ENCODE measurements at regions not wholly inside any gene's neighbourhood (a gene's known extent, or its start where the extent isn't known, plus 50 kb on each side); places are given as distances from the start of the nearest gene placed in this dataset.
"Not testable (repeated sequence)": the region's sequence is repeated elsewhere in the genome, so short reads cannot be mapped to it uniquely, and the experiment has no call there.

- H3K79me2 ChIP-seq (ENCODE audit: insufficient read depth, low read length) = no peaks in the 10 kb centered on the region
- H2BK15ac ChIP-seq (ENCODE audit: low read depth, low read length) = no peak overlapping the region
- no peak overlapping the region for H2BK5ac ChIP-seq (ENCODE audit: insufficient read length, low read length)
- Mint-ChIP-seq H3K9me3 (peaks cover 9 to 12% of the 10 kb centered on the region in 2 experiments), H3K27me3 (ENCODE audit: low read depth) (no peaks in the 10 kb centered on the region), H3K27ac (no peak overlapping the region), H3K4me3 (no peak overlapping the region), H3K4me1 (peaks cover 23 to 32% of the 10 kb centered on the region in 2 experiments), H3K36me3 (ENCODE audit: insufficient read depth in 1 of 3, low read depth in 3 of 3) (peaks cover 0 to 12% (median 2%) of the 10 kb centered on the region in 3 experiments; a peak in 3 of 7 replicates)
- no peak for TF ChIP-seq CTCF (conservative IDR thresholded peaks at IDR 0.05)
- no peak overlapping the region for H3K56ac ChIP-seq (ENCODE audit: insufficient read length, low read depth, low read length)
- H2BK120ac ChIP-seq (ENCODE audit: low read depth, low read length, poor library complexity, severe bottlenecking) = no peak overlapping the region
- H3K14ac ChIP-seq (ENCODE audit: insufficient read depth, low read length) = no peak overlapping the region
- peaks cover 5% of the 10 kb centered on the region for H3K4me1 ChIP-seq (ENCODE audit: insufficient read depth, low read length)
- H3K79me1 ChIP-seq (ENCODE audit: insufficient read depth, low read depth, low read length, poor library complexity, severe bottlenecking) = no peaks in the 10 kb centered on the region
- no peak overlapping the region for H3T11ph ChIP-seq (ENCODE audit: low read length)
- H4K5ac ChIP-seq (ENCODE audit: insufficient read length, low read depth, low read length) = no peak overlapping the region
- no peak overlapping the region for H3K18ac ChIP-seq (ENCODE audit: insufficient read length, low read depth, low read length)
- WGBS (ENCODE audit: extremely low coverage, insufficient read length, low lambda C conversion rate) = 100% methylated on average over 1 of the region's 6 CpGs
- no peak overlapping the region for H4K8ac ChIP-seq (replicated peaks; ENCODE audit: insufficient read length, low read depth, low read length)
- DNase-seq = no peak
- H4K91ac ChIP-seq (ENCODE audit: insufficient read length, low read depth, low read length) = no peak overlapping the region
- no peak overlapping the region for H2AK5ac ChIP-seq (ENCODE audit: insufficient read length, low read length)
- no peak overlapping the region for H3K9ac ChIP-seq (ENCODE audit: extremely low read depth, insufficient read length, low read length)
- H3K23ac ChIP-seq (ENCODE audit: insufficient read length, low read depth, low read length) = no peak overlapping the region
- H2AFZ ChIP-seq (ENCODE audit: low read length) = no peak overlapping the region
- no peak overlapping the region for H3K4ac ChIP-seq (ENCODE audit: low read depth, low read length)
- no peak overlapping the region for H3K27ac ChIP-seq (ENCODE audit: insufficient read length, low read depth, low read length)
- no peak overlapping the region for H2BK20ac ChIP-seq (ENCODE audit: low read depth, low read length, poor library complexity, severe bottlenecking)
- no peak overlapping the region for H2BK12ac ChIP-seq (ENCODE audit: insufficient read length, low read depth, low read length)
- H3K4me2 ChIP-seq (ENCODE audit: insufficient read depth, insufficient read length, low read length) = no peak overlapping the region
- H3K9me3 ChIP-seq (ENCODE audit: control insufficient read depth, low read depth, low read length) = no peaks in the 10 kb centered on the region
- H4K20me1 ChIP-seq (ENCODE audit: control insufficient read depth, insufficient read depth, insufficient read length) = no peaks in the 10 kb centered on the region
- H3K27me3 ChIP-seq (ENCODE audit: insufficient read depth, low read length) = no peaks in the 10 kb centered on the region
- H3K23me2 ChIP-seq (ENCODE audit: insufficient read length, low read depth, low read length, poor library complexity, severe bottlenecking) = no peaks in the 10 kb centered on the region
Observed at GRCh38 chr20:54726687-54727300, 251.4 kb downstream of the DOK5 start.

- H2BK12ac ChIP-seq (ENCODE audit: insufficient read length, low read depth, low read length); H2AK5ac ChIP-seq (ENCODE audit: insufficient read length, low read length); H3K4ac ChIP-seq (ENCODE audit: low read depth, low read length); DNase-seq; H4K8ac ChIP-seq (replicated peaks; ENCODE audit: insufficient read length, low read depth, low read length); H3K23me2 ChIP-seq (ENCODE audit: insufficient read length, low read depth, low read length, poor library complexity, severe bottlenecking); H3K14ac ChIP-seq (ENCODE audit: insufficient read depth, low read length); H3K23ac ChIP-seq (ENCODE audit: insufficient read length, low read depth, low read length); H2AFZ ChIP-seq (ENCODE audit: low read length); H3K27ac ChIP-seq (ENCODE audit: insufficient read length, low read depth, low read length); H3K9ac ChIP-seq (ENCODE audit: extremely low read depth, insufficient read length, low read length); H2BK20ac ChIP-seq (ENCODE audit: low read depth, low read length, poor library complexity, severe bottlenecking); H2BK5ac ChIP-seq (ENCODE audit: insufficient read length, low read length); H3K9me3 ChIP-seq (ENCODE audit: control insufficient read depth, low read depth, low read length); H4K20me1 ChIP-seq (ENCODE audit: control insufficient read depth, insufficient read depth, insufficient read length); H3T11ph ChIP-seq (ENCODE audit: low read length); H3K18ac ChIP-seq (ENCODE audit: insufficient read length, low read depth, low read length); H2BK15ac ChIP-seq (ENCODE audit: low read depth, low read length); H3K27me3 Mint-ChIP-seq (ENCODE audit: low read depth); H4K91ac ChIP-seq (ENCODE audit: insufficient read length, low read depth, low read length); H3K79me1 ChIP-seq (ENCODE audit: insufficient read depth, low read depth, low read length, poor library complexity, severe bottlenecking); H3K56ac ChIP-seq (ENCODE audit: insufficient read length, low read depth, low read length); H4K5ac ChIP-seq (ENCODE audit: insufficient read length, low read depth, low read length); H2BK120ac ChIP-seq (ENCODE audit: low read depth, low read length, poor library complexity, severe bottlenecking); H3K27ac Mint-ChIP-seq; H3K79me2 ChIP-seq (ENCODE audit: insufficient read depth, low read length); H3K4me1 ChIP-seq (ENCODE audit: insufficient read depth, low read length); H3K27me3 ChIP-seq (ENCODE audit: insufficient read depth, low read length); H3K4me2 ChIP-seq (ENCODE audit: insufficient read depth, insufficient read length, low read length); H3K4me3 Mint-ChIP-seq: not testable (repeated sequence)
- H3K9me3 Mint-ChIP-seq = peaks cover 9 to 12% of the 10 kb centered on the region in 2 experiments
- H3K4me1 Mint-ChIP-seq = peaks cover 27 to 35% of the 10 kb centered on the region in 2 experiments
- H3K36me3 Mint-ChIP-seq (ENCODE audit: insufficient read depth in 1 of 3, low read depth in 3 of 3) = peaks cover 0 to 12% (median 2%) of the 10 kb centered on the region in 3 experiments; a peak in 3 of 7 replicates
- no CpG with 5 or more reads among the region's 2 CpGs for WGBS (ENCODE audit: extremely low coverage, insufficient read length, low lambda C conversion rate)
Observed at GRCh38 chr20:54725266-54725665, 249.9 kb downstream of the DOK5 start.

Measured in H9 (cell line).